Upper lobe of right lung (tissue), 1 donor: ENCODE measurements at regions not wholly inside any gene's neighbourhood (a gene's known extent, or its start where the extent isn't known, plus 50 kb on each side); places are given as distances from the start of the nearest gene placed in this dataset.

ENCODE experiments used
- ATAC-seq: fragments of 200-7000 bp; cut with Tn5 transposase; one replicate; pipeline ENCODE4 v1.9.1; 2020; ENCODE audit warnings: mild to moderate bottlenecking, moderate library complexity
- DNase-seq: peaks from one replicate; pipeline ENCODE4 v3.0.0-alpha.2; 2020
- H3K27ac ChIP-seq: fragments of 200-600 bp; one replicate; pipeline ENCODE4 v1.8.0; 2022
- H3K27me3 ChIP-seq: fragments of 200-600 bp; one replicate; pipeline ENCODE4 v1.8.0; 2022; ENCODE audit warnings: mild to moderate bottlenecking
- H3K36me3 ChIP-seq: fragments of 200-600 bp; one replicate; pipeline ENCODE4 v1.8.0; 2022
- H3K4me1 ChIP-seq: fragments of 200-600 bp; one replicate; pipeline ENCODE4 v1.8.0; 2022
- H3K4me3 ChIP-seq: fragments of 200-600 bp; one replicate; pipeline ENCODE4 v1.8.0; 2022; ENCODE audit warnings: mild to moderate bottlenecking
- H3K9me3 ChIP-seq: fragments of 200-600 bp; one replicate; pipeline ENCODE4 v1.8.0; 2022
- CTCF ChIP-seq: fragments of 200-600 bp; IDR thresholded peaks from one replicate; pipeline ENCODE4 v1.8.0; 2022; ENCODE audit warnings: antibody characterized with exemption
- intact Hi-C: fragments of 100-400 bp; cut with DNase I; formaldehyde crosslinking; loops from one replicate; pipeline ENCODE4 v1.11.0; 2022
- donor health status: DM: no; HTN: yes; CAD: no; lungs with severe emphysema.

- no peaks in the 10 kb centered on the region for H3K4me1 ChIP-seq
- H3K4me3 ChIP-seq = no peak overlapping the region
- peak; percentile 36 for ATAC-seq
- intact Hi-C loops = no loop called here
- no peak for TF ChIP-seq CTCF
- DNase-seq = no peak
- no peaks in the 10 kb centered on the region for H3K27me3 ChIP-seq
- H3K36me3 ChIP-seq = no peaks in the 10 kb centered on the region
- no peak overlapping the region for H3K27ac ChIP-seq
- no peaks in the 10 kb centered on the region for H3K9me3 ChIP-seq
Observed at GRCh38 chr3:29153811-29154210, 127.1 kb upstream of the RBMS3 start.

- Histone ChIP-seq H3K9me3 (no peaks in the 10 kb centered on the region), H3K4me1 (no peaks in the 10 kb centered on the region), H3K27ac (no peak overlapping the region), H3K4me3 (no peak overlapping the region), H3K27me3 (no peaks in the 10 kb centered on the region), H3K36me3 (no peaks in the 10 kb centered on the region)
- TF ChIP-seq CTCF = no peak
- ATAC-seq (no peak), DNase-seq (no peak)
- intact Hi-C loops = no loop called here
Observed at GRCh38 chr3:29156086-29156715, 124.7 kb upstream of the RBMS3 start.

GRCh38 chr3:29164825-29165224 is 116.0 kb upstream of the RBMS3 start:
- H3K4me3 ChIP-seq = no peak overlapping the region
- intact Hi-C loops = no loop called here
- no peaks in the 10 kb centered on the region for H3K9me3 ChIP-seq
- no peaks in the 10 kb centered on the region for H3K36me3 ChIP-seq
- H3K27ac ChIP-seq = no peak overlapping the region
- no peak for ATAC-seq
- no peak for TF ChIP-seq CTCF
- no peaks in the 10 kb centered on the region for H3K4me1 ChIP-seq
- no peak for DNase-seq
- H3K27me3 ChIP-seq = no peaks in the 10 kb centered on the region

- intact Hi-C loops = no loop called here
- Histone ChIP-seq H3K27me3 (no peaks in the 10 kb centered on the region), H3K4me1 (peaks cover 7% of the 10 kb centered on the region), H3K4me3 (no peak overlapping the region), H3K27ac (no peak overlapping the region), H3K9me3 (no peaks in the 10 kb centered on the region), H3K36me3 (no peaks in the 10 kb centered on the region)
- ATAC-seq (no peak), DNase-seq (no peak)
- TF ChIP-seq CTCF = no peak
Observed at GRCh38 chr3:29167180-29167579, 113.7 kb upstream of the RBMS3 start.

GRCh38 chr3:29168081-29168480 is 112.8 kb upstream of the RBMS3 start:
- intact Hi-C loops = no loop called here
- H3K36me3 ChIP-seq = no peaks in the 10 kb centered on the region
- no peak for TF ChIP-seq CTCF

GRCh38 chr3:29168696-29169095 is 112.2 kb upstream of the RBMS3 start:
- no peaks in the 10 kb centered on the region for H3K36me3 ChIP-seq
- no peak for TF ChIP-seq CTCF
- no peaks in the 10 kb centered on the region for H3K9me3 ChIP-seq
- H3K4me1 ChIP-seq = peaks cover 7% of the 10 kb centered on the region
- H3K27ac ChIP-seq = no peak overlapping the region
- no peaks in the 10 kb centered on the region for H3K27me3 ChIP-seq
- DNase-seq = no peak
- intact Hi-C loops = no loop called here
- no peak overlapping the region for H3K4me3 ChIP-seq
- no peak for ATAC-seq

More at GRCh38 chr3:29168081-29168480, 112.8 kb upstream of the RBMS3 start:
- H3K27ac ChIP-seq = no peak overlapping the region
- no peak for DNase-seq
- H3K27me3 ChIP-seq = no peaks in the 10 kb centered on the region
- H3K4me3 ChIP-seq = no peak overlapping the region
- H3K4me1 ChIP-seq = peaks cover 7% of the 10 kb centered on the region
- no peak for ATAC-seq
- no peaks in the 10 kb centered on the region for H3K9me3 ChIP-seq
